ENCODE measurements at regions not wholly inside any gene's neighbourhood (a gene's known extent, or its start where the extent isn't known, plus 50 kb on each side); places are given as distances from the start of the nearest gene placed in this dataset.
"Not testable (repeated sequence)": the region's sequence is repeated elsewhere in the genome, so short reads cannot be mapped to it uniquely, and the experiment has no call there.

DNA sequence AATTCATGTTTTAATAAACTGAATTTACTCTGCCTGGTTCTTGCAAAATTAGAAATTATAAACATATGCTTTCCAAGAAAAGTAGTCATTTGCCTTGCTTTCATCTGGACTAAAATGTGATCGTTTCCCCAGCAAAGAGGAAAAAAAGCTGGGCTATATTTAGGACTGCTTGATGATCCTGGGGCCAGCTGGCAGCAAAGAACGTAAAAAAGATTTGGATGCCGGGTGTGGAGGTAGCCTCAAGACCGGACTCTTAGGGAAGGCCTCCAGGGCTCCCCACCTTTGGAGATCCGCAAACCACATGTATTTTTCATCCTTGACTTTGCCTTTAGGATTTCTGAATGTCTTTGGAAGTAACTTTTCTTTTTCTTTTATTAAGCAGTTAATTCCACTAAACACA is 156.1 kb upstream of the SEMA6A start:
- intact Hi-C loops (cut with micrococcal nuclease): no loop called here

DNA sequence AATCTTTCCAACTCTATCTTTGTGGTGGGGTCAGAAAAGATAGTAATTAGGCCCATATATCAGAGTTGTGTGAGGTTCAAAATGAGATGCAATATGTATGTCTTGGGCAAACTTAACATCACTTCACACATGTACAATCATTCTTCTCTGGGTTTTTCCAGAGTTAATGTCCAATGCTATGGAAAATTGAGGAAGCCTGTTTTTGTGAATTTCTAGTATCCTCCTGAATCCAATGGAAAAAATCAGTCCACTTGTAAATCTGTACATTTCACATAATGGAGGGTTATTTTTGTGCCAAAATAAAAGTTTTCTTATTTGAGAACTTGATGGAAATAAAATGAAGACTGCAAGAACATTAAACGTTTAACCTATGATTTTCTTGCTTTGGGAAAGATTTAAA is 155.6 kb upstream of the SEMA6A start:
- intact Hi-C loops (cut with micrococcal nuclease): no loop called here

DNA sequence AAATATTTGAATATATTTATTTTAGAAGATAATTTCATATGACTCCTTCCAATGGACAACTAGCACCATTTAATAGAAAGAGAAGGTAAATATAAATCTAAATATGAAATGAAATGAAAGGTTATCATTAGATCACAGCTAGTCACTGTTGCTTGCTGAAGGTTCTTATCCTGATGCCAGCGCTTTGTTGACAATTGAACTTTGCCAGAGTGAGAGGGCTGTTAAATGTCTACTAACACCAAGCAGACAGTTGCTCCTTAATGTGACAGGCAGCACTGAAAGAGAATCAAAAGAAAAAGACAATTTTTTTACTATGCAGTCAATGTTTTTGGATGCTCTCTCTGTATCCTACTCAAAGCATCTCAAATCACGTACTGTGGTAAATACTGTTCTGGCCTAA is 152.6 kb upstream of the SEMA6A start:
- intact Hi-C loops (cut with micrococcal nuclease): no loop called here

GRCh38 chr5:116726180-116726579 is 151.6 kb upstream of the SEMA6A start:
- intact Hi-C loops (cut with micrococcal nuclease): not testable (repeated sequence)

DNA sequence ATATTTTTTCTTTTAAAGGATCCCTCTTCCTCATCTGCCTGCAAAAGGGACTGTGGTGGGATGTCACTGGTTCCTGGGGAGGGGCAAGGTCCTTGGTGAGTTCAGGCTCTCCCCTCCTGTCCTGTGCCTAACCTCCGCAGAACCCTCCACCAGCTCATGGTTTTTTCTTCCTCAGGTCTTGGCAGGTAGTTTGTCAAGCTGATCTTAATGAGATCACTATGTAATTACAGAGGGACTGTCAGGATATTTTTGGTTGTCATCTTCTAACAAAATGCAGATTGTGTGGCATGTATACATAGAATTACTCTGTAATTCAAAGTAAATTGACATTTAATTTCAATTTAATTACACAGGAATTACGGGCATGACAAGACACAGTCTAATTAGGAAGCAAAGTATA is 150.3 kb upstream of the SEMA6A start:
- intact Hi-C loops (cut with micrococcal nuclease): no loop called here

DNA sequence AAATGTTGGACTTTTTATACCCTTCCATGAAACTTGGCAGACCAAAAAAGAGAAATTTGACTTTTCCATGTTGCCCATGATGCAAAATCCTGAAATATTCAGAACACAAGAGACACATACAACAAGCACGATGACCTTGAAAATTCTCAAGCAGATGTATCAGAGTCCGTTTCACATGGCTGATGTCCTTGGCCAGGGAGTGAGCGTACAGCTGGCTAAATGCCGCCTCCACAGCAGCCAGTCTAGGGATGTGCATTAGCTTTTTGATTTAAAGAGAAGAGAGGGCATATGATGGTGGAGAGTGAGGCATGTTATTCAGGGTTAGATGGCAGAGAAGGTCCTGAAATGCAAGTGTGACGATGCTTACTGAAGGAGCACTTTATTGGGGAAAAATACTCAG is 148.0 kb upstream of the SEMA6A start:
- intact Hi-C loops (cut with micrococcal nuclease): no loop called here

DNA sequence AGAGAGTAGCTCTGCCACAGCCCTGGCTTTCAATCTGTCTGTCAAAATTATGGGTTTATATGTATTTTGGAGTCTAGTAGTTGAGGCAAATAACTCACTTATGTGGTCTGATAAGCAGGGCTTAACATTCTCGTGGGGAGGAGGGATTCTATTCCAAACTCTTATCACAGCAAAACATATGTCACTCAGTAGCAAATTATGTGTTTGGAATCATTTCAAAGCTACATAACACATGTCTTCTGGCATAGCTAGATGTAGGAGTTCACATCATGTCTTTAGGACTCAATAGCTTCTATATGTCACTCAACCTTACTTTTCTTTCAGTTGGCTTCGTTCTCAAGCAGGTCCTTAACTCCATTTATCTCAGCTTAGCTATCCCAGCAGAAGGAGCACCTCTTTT is 144.5 kb upstream of the SEMA6A start:
- intact Hi-C loops (cut with micrococcal nuclease): no loop called here

DNA sequence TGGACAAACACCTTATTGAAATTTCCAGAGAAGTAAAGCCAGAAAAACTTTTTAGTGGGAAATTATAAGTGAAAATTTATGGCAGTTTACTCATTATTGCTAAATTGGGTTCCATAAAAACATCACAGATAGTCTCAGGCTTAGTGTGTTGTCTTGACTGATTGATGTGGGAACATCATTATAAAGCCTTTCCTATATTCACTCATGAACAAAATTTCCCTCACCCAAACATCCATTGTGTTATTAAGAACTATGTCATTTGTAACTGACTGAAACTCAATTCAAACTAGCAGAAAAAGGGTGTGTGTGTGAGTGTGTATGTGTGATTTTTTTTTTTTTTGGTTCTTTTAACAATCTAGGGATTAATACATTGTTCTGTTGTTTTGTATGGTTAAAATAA is 143.7 kb upstream of the SEMA6A start:
- intact Hi-C loops (cut with micrococcal nuclease): no loop called here

DNA sequence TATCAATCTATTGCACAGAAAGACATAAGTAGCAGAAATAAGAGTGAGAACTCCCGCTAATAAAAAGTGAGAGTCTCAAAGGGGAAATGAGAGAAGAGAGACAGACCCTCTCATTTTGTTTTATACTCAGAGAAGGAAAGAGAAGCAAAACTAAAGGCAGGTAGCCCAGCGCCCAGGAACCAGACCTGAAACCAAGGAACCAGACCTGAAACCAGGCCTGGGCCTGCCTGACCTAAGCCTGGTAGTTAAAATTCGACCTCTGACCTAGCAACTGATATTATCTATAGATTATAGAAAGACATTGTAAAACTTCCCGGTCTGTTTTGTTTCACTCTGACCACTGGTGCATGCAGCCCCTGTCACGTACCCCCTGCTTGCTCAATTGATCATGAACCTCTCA is 134.5 kb upstream of the SEMA6A start:
- intact Hi-C loops (cut with micrococcal nuclease): no loop called here

DNA sequence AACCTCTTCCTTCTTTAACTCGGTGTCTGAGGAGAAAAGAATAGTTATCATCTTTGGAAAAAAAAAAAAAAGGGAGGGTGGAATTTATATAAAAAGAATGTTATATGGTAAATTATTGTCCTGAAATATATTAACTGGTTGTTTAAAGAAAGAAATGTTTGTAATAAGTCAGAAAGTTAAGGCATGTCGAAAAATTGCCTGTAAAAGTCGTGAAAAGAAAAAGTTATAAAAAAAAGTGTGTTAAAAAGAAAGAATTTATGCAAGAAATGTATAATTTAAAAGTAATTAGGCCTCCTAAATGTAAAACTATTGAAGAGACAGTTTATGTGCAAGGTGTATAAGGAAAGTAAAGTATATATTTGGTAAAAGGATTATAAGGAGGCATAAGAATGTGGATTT is 130.5 kb upstream of the SEMA6A start:
- intact Hi-C loops (cut with micrococcal nuclease): not testable (repeated sequence)

DNA sequence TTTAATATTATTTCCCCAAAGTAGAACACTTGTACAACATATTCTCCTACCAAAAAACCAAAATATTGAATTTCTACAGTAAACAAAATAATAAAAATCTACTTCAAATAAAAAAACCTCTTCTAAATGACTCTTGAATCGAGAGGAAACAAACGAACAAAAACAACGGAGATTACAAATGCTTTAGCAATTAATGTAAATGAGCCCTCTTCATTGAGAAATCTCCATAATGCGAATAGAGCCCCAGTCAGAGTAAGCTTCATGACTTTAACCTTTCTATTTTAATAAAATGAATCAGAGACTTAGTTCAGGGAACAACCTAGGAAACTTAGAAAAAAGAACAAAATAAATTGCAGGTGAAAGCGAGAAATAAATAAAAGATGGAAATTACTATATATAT is 129.3 kb upstream of the SEMA6A start:
- intact Hi-C loops (cut with micrococcal nuclease): no loop called here

- intact Hi-C loops (cut with micrococcal nuclease): no loop called here
Measured at GRCh38 chr5:116703328-116703727, 128.7 kb upstream of the SEMA6A start.

GRCh38 chr5:116702776-116703175 is 128.2 kb upstream of the SEMA6A start:
- intact Hi-C loops (cut with micrococcal nuclease): no loop called here

GRCh38 chr5:116699332-116699731 is 124.7 kb upstream of the SEMA6A start:
- intact Hi-C loops (cut with micrococcal nuclease): no loop called here

DNA sequence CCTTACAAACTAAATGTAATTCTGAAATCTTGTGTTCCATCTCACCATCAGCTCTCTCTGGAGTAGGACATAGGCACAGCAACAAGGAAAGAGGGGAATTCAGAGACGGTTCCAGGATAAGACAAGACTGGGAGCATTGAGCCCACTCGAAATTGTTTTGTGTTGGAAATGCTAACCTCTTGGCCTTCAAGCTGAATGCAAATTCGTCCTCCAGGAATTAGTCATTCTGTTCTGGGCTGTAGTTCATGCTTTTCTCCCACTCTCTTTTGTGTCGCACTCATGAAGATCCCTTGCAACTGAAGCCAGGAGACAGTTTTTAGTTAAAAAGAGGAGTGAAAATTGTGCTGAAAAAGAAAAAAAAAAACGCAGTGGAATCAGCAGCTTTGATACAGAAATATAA is 121.7 kb upstream of the SEMA6A start:
- intact Hi-C loops (cut with micrococcal nuclease): no loop called here

DNA sequence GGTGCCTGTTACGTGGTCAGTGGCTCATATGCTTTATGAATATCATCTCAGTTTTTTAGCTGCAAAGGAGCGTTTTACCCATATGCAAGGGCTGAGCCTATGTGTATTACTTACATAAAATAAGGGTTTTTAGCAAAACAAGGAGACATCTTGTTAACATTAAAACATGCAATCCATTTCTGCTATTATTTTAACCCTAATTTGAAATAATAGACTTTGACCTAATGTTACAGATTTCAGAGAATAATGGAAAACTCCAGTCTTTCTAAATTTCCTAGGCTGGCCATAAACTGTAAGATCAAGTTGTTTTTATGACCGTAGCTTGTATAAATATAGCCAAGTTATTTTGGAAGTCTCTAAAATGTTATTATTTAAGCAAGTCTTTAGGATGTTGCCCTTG is 121.1 kb upstream of the SEMA6A start:
- intact Hi-C loops (cut with micrococcal nuclease): no loop called here

GRCh38 chr5:116686438-116686837 is 111.8 kb upstream of the SEMA6A start:
- intact Hi-C loops (cut with micrococcal nuclease): no loop called here

- intact Hi-C loops (cut with micrococcal nuclease): no loop called here
Measured at GRCh38 chr5:116685931-116686330, 111.3 kb upstream of the SEMA6A start.

DNA sequence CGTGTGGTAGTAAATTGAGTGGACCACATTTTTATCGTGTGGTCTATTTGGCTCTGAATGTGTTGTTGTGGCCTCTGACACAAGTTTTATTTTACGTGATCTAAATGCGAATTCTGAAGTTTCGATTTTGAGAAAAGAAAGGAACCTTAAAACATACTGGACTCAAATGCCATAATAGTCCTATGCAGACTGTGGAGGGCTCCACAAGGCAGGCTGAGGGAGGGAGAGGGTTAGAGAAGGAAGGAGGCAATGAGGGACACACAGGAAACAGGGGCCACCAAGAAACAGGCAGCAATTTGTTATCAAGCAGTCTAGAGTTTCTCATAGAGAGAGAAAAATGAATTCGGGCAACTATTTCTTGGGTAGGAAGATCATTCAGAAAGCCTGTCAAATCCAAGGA is 110.4 kb upstream of the SEMA6A start:
- intact Hi-C loops (cut with micrococcal nuclease): no loop called here

DNA sequence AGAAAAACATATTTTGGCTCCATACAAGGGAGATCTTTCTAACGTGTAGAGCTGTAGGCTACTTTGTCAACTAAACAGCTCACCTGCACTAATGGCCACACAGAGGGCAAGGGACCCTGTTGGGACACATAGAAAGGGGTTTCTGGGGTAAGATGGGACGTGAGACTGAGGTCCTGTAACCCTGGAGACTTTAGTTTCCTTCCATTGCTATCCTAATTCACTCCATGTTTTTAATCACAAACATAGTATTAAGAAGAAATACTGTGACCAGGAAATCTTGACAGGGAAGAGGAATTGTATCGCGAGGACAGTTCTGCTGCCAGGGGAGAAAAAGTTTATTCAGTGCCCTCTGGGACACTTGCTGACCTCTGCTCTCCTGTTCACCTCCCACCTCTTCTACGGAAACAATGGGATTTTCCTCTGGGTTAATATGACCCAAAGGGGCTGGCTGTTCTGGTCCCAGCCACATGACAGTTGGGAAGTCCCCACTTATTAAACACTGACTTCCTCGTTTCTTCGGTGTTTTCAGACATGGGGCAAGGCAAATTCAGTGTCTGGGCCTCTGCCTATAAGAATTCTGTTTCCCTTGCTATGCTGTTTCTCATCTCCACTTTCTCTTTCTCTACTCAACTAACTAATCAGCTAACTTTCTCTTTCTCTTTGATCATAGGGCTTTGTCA is 106.9 kb upstream of the SEMA6A start:
- intact Hi-C loops (cut with micrococcal nuclease): no loop called here

GRCh38 chr5:116675626-116675910 is 100.9 kb upstream of the SEMA6A start:
- intact Hi-C loops (cut with micrococcal nuclease): no loop called here

- intact Hi-C loops (cut with micrococcal nuclease): no loop called here
Measured at GRCh38 chr5:116674881-116675625, 100.4 kb upstream of the SEMA6A start.

DNA sequence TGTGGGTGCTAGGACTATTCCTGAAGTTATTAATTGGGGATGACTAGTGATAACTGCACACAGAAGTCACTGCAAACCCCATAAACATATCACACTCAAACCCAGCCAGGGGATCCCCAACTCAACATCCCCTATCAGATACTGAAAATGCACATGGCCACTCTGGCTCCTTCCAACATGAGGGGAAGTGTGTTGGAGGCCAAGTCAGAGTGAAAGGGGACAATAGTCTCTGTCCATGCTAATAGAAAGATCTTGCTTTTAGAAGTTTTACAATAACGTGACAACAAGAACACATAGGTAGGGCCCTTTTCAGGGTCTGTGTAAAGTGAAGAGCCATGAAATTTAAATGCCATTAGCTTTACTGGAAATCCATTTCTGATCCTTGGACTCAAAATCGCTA is 98.8 kb upstream of the SEMA6A start:
- intact Hi-C loops (cut with micrococcal nuclease): no loop called here

DNA sequence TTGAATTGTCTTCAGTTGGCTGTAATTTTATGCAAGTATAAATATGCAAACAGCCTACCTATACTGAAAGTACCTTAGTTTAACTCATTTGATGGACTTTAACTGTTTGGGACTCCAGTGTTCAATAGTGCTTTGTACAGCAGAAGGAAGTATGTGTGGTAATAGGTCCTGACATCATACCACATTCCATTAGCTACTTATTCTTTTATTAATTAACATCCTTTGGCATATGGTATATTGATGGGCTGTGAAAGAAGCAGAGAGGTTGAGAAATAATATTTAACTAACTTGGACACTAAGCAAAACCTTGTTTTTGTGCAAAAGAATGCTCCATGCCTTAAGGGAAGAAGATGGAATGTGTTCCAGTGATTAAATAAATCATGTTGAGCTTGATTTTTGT is 97.6 kb upstream of the SEMA6A start:
- intact Hi-C loops (cut with micrococcal nuclease): no loop called here
